DND-41 (cell line): ENCODE measurements at regions not wholly inside any gene's neighbourhood (a gene's known extent, or its start where the extent isn't known, plus 50 kb on each side); places are given as distances from the start of the nearest gene placed in this dataset.

Source experiments
- CTCF ChIP-seq: IDR thresholded peaks from 2 replicates; pipeline ENCODE4 v1.5.1; 2012; ENCODE audit warnings: borderline replicate concordance, low read length, moderate library complexity, mild to moderate bottlenecking; ENCODE audit not compliant: poor library complexity, severe bottlenecking; ENCODE audit errors: extremely low read depth
- EZH2 ChIP-seq: IDR thresholded peaks from 3 replicates; pipeline ENCODE4 v1.6.1; 2012; ENCODE audit warnings: borderline replicate concordance, low read depth, mild to moderate bottlenecking, moderate library complexity, low read length, inconsistent platforms; ENCODE audit not compliant: severe bottlenecking

- TF ChIP-seq CTCF (no peak), EZH2 (no peak)
These were observed 279.0 kb downstream of the SRBD1 start for GRCh38 chr2:45332094-45332493.
